HepG2 (cell line): ENCODE measurements at regions not wholly inside any gene's neighbourhood (a gene's known extent, or its start where the extent isn't known, plus 50 kb on each side); places are given as distances from the start of the nearest gene placed in this dataset.

Experiments used
- ATAC-seq: fragments of 200-7000 bp; cut with Tn5 transposase; 3 replicates; pipeline ENCODE4 v1.9.1; 2020; ENCODE audit warnings: mild to moderate bottlenecking, moderate library complexity
- BruUV-seq: library from RNA; stranded (reverse); fragments of 400-500 nt; replicated peaks from 2 replicates; lab custom pipeline; 2021; lab: Mats Ljungman, UMichigan
- CTCF ChIA-PET: fragments of 300-600 bp; formaldehyde crosslinking; extraction: SDS; loops from one replicate; lab custom pipeline; 2021; ENCODE audit warnings: low total read pairs, inconsistent platforms, low intra/inter-chr PET ratio; lab: Yijun Ruan, JAX
- POLR2A ChIA-PET: fragments of 350-600 bp; sonication (Branson Sonifier 250); formaldehyde crosslinking; loops from one replicate; lab custom pipeline; 2020; ENCODE audit warnings: antibody characterized with exemption, inconsistent platforms; lab: Yijun Ruan, JAX
- DNase-seq: peaks from one replicate; pipeline ENCODE4 v3.0.0-alpha.2; 2015; ENCODE audit warnings: low spot score
- FAIRE-seq: peaks from 3 replicates; lab custom pipeline; 2011; peaks lifted over from hg19 to GRCh38; lab: Jason Lieb, UNC
- H2AFZ ChIP-seq: one replicate; pipeline ENCODE4 v1.6.1; 2011; ENCODE audit warnings: low read length, inconsistent platforms
- H3K27ac ChIP-seq: fragments of 300-600 bp; 3 replicates; pipeline ENCODE4 v1.8.0; 2011; ENCODE audit warnings: mixed run types, mild to moderate bottlenecking, mixed read lengths, low read length, inconsistent platforms; ENCODE audit not compliant: insufficient read depth; ENCODE audit errors: extremely low read length
- H3K27me3 ChIP-seq, 2 experiments: fragments of 200-600 bp in 1 of 2; 2 replicates in 1 of 2; 3 replicates in 1 of 2; pipeline versions ENCODE4 v1.6.0 to v1.8.0; 2011; ENCODE audit warnings: low read length in 2 of 2, mild to moderate bottlenecking in 2 of 2, moderate library complexity in 2 of 2, inconsistent platforms in 1 of 2; ENCODE audit not compliant: insufficient read depth in 2 of 2, control insufficient read depth in 1 of 2
- H3K36me3 ChIP-seq, 2 experiments: fragments of 200-600 bp in 1 of 2; replicated peaks in 1 of 2; 2 replicates in 1 of 2; 3 replicates in 1 of 2; pipeline versions ENCODE4 v1.5.1 to v1.8.0; 2011; ENCODE audit warnings: low read length in 2 of 2, inconsistent platforms in 1 of 2; ENCODE audit not compliant: insufficient read depth in 2 of 2, control insufficient read depth in 1 of 2
- H3K4me1 ChIP-seq: 2 replicates; pipeline ENCODE4 v1.5.1; 2012; ENCODE audit warnings: low read length, inconsistent platforms; ENCODE audit not compliant: insufficient read depth
- H3K4me2 ChIP-seq: 2 replicates; pipeline ENCODE4 v1.6.0; 2011; ENCODE audit warnings: low read depth, low read length, inconsistent platforms
- H3K4me3 ChIP-seq, 3 experiments: fragments of 200-600 bp in 1 of 3; sonication (generic), shearing (Covaris generic) in 1 of 3; replicated peaks in 1 of 3; 2 replicates each; pipeline ENCODE4 v1.5.1; 2011 to 2016; ENCODE audit warnings: low read length in 3 of 3, inconsistent platforms in 2 of 3, low read depth in 2 of 3, mild to moderate bottlenecking in 2 of 3, control low read depth in 1 of 3, mixed read lengths in 1 of 3; ENCODE audit not compliant: insufficient read depth in 1 of 3
- H3K79me2 ChIP-seq: one replicate; pipeline ENCODE4 v1.6.1; 2011; ENCODE audit warnings: low read length, inconsistent platforms; ENCODE audit not compliant: insufficient read depth
- H3K9ac ChIP-seq: 2 replicates; pipeline ENCODE4 v1.6.0; 2011; ENCODE audit warnings: mild to moderate bottlenecking, low read depth, low read length, inconsistent platforms; ENCODE audit not compliant: insufficient read depth
- H3K9me3 ChIP-seq: 2 replicates; pipeline ENCODE4 v1.5.1; 2012; ENCODE audit warnings: mild to moderate bottlenecking, low read length
- H4K20me1 ChIP-seq: 2 replicates; pipeline ENCODE4 v1.6.0; 2011; ENCODE audit warnings: inconsistent platforms, mild to moderate bottlenecking, low read length, moderate library complexity; ENCODE audit not compliant: insufficient read depth
- AKAP8 ChIP-seq: sonication (generic); formaldehyde crosslinking; IDR thresholded peaks from 2 replicates; pipeline ENCODE4 v1.5.1; 2020; ENCODE audit warnings: mild to moderate bottlenecking, missing genetic modification reagents
- FOXP4 ChIP-seq: sonication (generic); formaldehyde crosslinking; IDR thresholded peaks from 2 replicates; pipeline ENCODE4 v1.4.0; 2020; ENCODE audit warnings: missing genetic modification reagents
- HDAC1 ChIP-seq: sonication (generic); formaldehyde crosslinking; IDR thresholded peaks from 2 replicates; pipeline ENCODE4 v1.5.1; 2020; ENCODE audit warnings: mild to moderate bottlenecking, missing genetic modification reagents
- KMT2A ChIP-seq: sonication (generic); formaldehyde crosslinking; IDR thresholded peaks from 2 replicates; pipeline ENCODE4 v1.4.0; 2020; ENCODE audit warnings: missing genetic modification reagents
- SOX6 ChIP-seq, 2 experiments: fragments of 450-650 bp in 1 of 2; sonication (generic) in 1 of 2; formaldehyde crosslinking in 1 of 2; IDR thresholded peaks; 2 replicates each; pipeline versions ENCODE4 v1.4.0 to v1.6.1; 2017 to 2020; ENCODE audit warnings: antibody characterized with exemption in 1 of 2, mild to moderate bottlenecking in 1 of 2, missing genetic modification reagents in 1 of 2
- WIZ ChIP-seq: sonication (generic); formaldehyde crosslinking; IDR thresholded peaks from 2 replicates; pipeline ENCODE4 v1.5.1; 2020; ENCODE audit warnings: mild to moderate bottlenecking, missing genetic modification reagents
- ZFX ChIP-seq: sonication (generic); formaldehyde crosslinking; IDR thresholded peaks from 2 replicates; pipeline ENCODE4 v1.4.0; 2020; ENCODE audit warnings: mild to moderate bottlenecking, low read depth, missing genetic modification reagents, moderate library complexity
- ZNF12 ChIP-seq: sonication (generic); formaldehyde crosslinking; IDR thresholded peaks from 2 replicates; pipeline ENCODE4 v1.5.0; 2020; ENCODE audit warnings: missing genetic modification reagents
- ZNF121 ChIP-seq: sonication (generic); formaldehyde crosslinking; IDR thresholded peaks from 2 replicates; pipeline ENCODE4 v1.5.0; 2020; ENCODE audit warnings: mild to moderate bottlenecking, missing genetic modification reagents
- ZNF317 ChIP-seq: sonication (generic); formaldehyde crosslinking; IDR thresholded peaks from 2 replicates; pipeline ENCODE4 v1.5.0; 2020; ENCODE audit warnings: mild to moderate bottlenecking, missing genetic modification reagents
- ZNF350 ChIP-seq: sonication (generic); formaldehyde crosslinking; IDR thresholded peaks from 2 replicates; pipeline ENCODE4 v1.4.0; 2020; ENCODE audit warnings: mild to moderate bottlenecking, low read depth, missing genetic modification reagents, borderline replicate concordance
- WGBS: methylation state at CpG from one replicate; pipeline ENCODE4 v1.1.6; 2017; ENCODE audit warnings: low lambda C conversion rate; 5-methylcytosine and 5-hydroxymethylcytosine counted together
- in situ Hi-C: cut with HindIII; loops from 2 replicates; pipeline ENCODE4 v1.10.0; 2017; ENCODE audit warnings: low pct_unique_long_range_greater_than_20kb; ENCODE audit not compliant: extremely low pct_ligation_motif_present
- intact Hi-C: fragments of 100-400 bp; cut with micrococcal nuclease; formaldehyde crosslinking; loops from one replicate; pipeline ENCODE4 v1.10.0; 2022; ENCODE audit not compliant: unreplicated experiment

DNA sequence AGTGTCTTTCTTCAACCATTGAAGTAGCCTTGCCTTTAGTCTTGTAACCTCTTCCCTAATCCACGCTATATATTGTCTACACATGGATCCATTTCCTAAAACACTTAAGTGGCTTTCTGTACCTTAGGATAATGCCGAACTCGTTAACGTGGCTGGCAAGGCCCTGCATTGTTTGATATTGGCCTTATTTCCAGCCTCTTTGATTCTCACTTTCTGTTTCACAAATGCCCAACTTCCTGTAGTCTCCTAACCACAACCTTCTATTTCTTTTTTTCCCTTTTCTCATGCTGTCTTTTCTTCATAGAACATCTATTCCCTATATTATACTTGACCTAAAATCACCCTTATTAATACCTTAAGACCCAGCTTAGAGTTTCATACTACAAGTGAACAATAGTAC, 536.0 kb downstream of the LMO4 start (continued):
- TF ChIP-seq ZNF350 = no peak
- TF ChIP-seq KMT2A = no peak
- no peak for TF ChIP-seq ZNF121 (CRISPR knock-in tag)
- TF ChIP-seq, all 625 proteins: peak for 0

DNA sequence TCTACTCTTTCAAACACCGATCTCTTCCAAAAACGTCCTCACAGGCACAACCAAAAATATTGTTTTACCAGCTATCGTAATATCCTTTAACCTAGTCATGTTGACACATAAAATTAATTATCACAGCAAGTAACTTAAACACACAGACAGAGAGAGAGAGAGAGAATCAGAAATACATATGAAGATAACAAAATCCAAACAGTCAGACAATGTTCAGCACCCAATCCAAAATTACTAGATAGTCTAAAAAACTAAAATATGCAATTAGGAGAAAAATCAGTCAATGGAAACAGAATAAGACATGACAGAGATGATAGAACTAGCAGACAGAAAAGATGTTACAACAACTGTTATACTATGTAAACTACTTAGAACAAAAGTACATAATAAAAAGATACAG, 537.7 kb downstream of the LMO4 start:
- no peak for TF ChIP-seq ZNF317 (CRISPR knock-in tag)
- no peak for TF ChIP-seq FOXP4 (CRISPR knock-in tag)
- TF ChIP-seq ZNF12 (CRISPR knock-in tag) = no peak
- no peak for TF ChIP-seq HDAC1 (CRISPR knock-in tag)
- no peak for TF ChIP-seq AKAP8
- no peak for TF ChIP-seq WIZ
- no peak for TF ChIP-seq ZFX
- no peak for TF ChIP-seq SOX6 (IDR thresholded peaks at IDR 0.05)
- no peak for TF ChIP-seq SOX6 (CRISPR knock-in tag; IDR thresholded peaks at IDR 0.05)
- TF ChIP-seq, all 625 proteins: peak for 0
- POLR2A ChIA-PET = no interaction called here
- CTCF ChIA-PET = no interaction called here

More for the DNA sequence above, 537.7 kb downstream of the LMO4 start:
- DNase-seq (no peak), FAIRE-seq (no peak), ATAC-seq (no peak)
- H3K27ac ChIP-seq = no peak overlapping the region
- intact Hi-C loops = no loop called here
- in situ Hi-C loops = no loop called here
- no peak overlapping the region for H2AFZ ChIP-seq
- no peak overlapping the region for H3K4me3 ChIP-seq
- no peak overlapping the region for H3K4me2 ChIP-seq
- no peak overlapping the region for H3K9ac ChIP-seq
- no TSS peak for BruUV-seq
- H3K27me3 ChIP-seq = no peaks in the 10 kb centered on the region
- no peaks in the 10 kb centered on the region for H3K79me2 ChIP-seq
- H3K9me3 ChIP-seq = no peaks in the 10 kb centered on the region
- H3K36me3 ChIP-seq = no peaks in the 10 kb centered on the region
- 20% methylated on average over 3 of the region's 3 CpGs for WGBS
- H4K20me1 ChIP-seq = no peaks in the 10 kb centered on the region
- H3K4me1 ChIP-seq = no peaks in the 10 kb centered on the region
